Mesenchymal stem cell (in vitro differentiated cells and primary cell): ENCODE measurements at regions not wholly inside any gene's neighbourhood (a gene's known extent, or its start where the extent isn't known, plus 50 kb on each side); places are given as distances from the start of the nearest gene placed in this dataset.

Source experiments
- DNase-seq: peaks from one replicate; pipeline ENCODE4 v3.0.0-alpha.2; 2013
- H2AFZ ChIP-seq: one replicate; pipeline ENCODE4 v1.6.1; 2013; ENCODE audit warnings: low read depth, mild to moderate bottlenecking, control low read depth, inconsistent platforms, low read length, moderate library complexity
- H2AK5ac ChIP-seq: 2 replicates; pipeline ENCODE4 v1.6.1; 2013; ENCODE audit warnings: low read length, moderate library complexity, mild to moderate bottlenecking, inconsistent platforms; ENCODE audit not compliant: severe bottlenecking
- H2BK120ac ChIP-seq: one replicate; pipeline ENCODE4 v1.6.1; 2013; ENCODE audit warnings: low read depth, mild to moderate bottlenecking, inconsistent platforms, low read length, moderate library complexity
- H2BK12ac ChIP-seq, 2 experiments: one replicate each; pipeline ENCODE4 v1.6.1; 2013; ENCODE audit warnings: inconsistent platforms in 2 of 2, low read length in 2 of 2, mild to moderate bottlenecking in 2 of 2, moderate library complexity in 2 of 2, control low read depth in 1 of 2
- H2BK15ac ChIP-seq: one replicate; pipeline ENCODE4 v1.6.1; 2013; ENCODE audit warnings: mild to moderate bottlenecking, low read depth, inconsistent platforms; ENCODE audit not compliant: poor library complexity, severe bottlenecking
- H2BK5ac ChIP-seq: 2 replicates; pipeline ENCODE4 v1.6.1; 2013; ENCODE audit warnings: low read depth, mild to moderate bottlenecking, low read length, control low read depth, inconsistent platforms; ENCODE audit not compliant: poor library complexity, severe bottlenecking
- H3K14ac ChIP-seq, 2 experiments: one replicate each; pipeline ENCODE4 v1.6.1; 2013; ENCODE audit warnings: inconsistent platforms in 2 of 2, low read length in 2 of 2, control low read depth in 1 of 2, mild to moderate bottlenecking in 1 of 2, moderate library complexity in 1 of 2
- H3K18ac ChIP-seq, 2 experiments: one replicate each; pipeline ENCODE4 v1.6.1; 2013; ENCODE audit warnings: inconsistent platforms in 2 of 2, low read length in 2 of 2, control low read depth in 1 of 2, low read depth in 1 of 2, mild to moderate bottlenecking in 1 of 2
- H3K23ac ChIP-seq, 2 experiments: one replicate each; pipeline ENCODE4 v1.6.1; 2013; ENCODE audit warnings: inconsistent platforms in 2 of 2, low read length in 2 of 2, mild to moderate bottlenecking in 2 of 2, moderate library complexity in 2 of 2, control low read depth in 1 of 2
- H3K27ac ChIP-seq: 2 replicates; pipeline ENCODE4 v1.5.1; 2013; ENCODE audit warnings: mild to moderate bottlenecking, moderate library complexity, low read length, control low read depth, inconsistent platforms; ENCODE audit not compliant: poor library complexity, severe bottlenecking
- H3K27me3 ChIP-seq, 2 experiments: 2 replicates each; pipeline versions ENCODE4 v1.6.1 to v1.7.0; 2013; ENCODE audit warnings: low read length in 2 of 2, mild to moderate bottlenecking in 2 of 2, moderate library complexity in 2 of 2, control low read depth in 1 of 2, inconsistent platforms in 1 of 2; ENCODE audit not compliant: control insufficient read depth in 1 of 2, insufficient read depth in 1 of 2
- H3K36me3 ChIP-seq, 2 experiments: 2 replicates each; pipeline versions ENCODE4 v1.6.1 to v1.7.0; 2013; ENCODE audit warnings: low read length in 2 of 2, control low read depth in 1 of 2, inconsistent platforms in 1 of 2, low read depth in 1 of 2, mild to moderate bottlenecking in 1 of 2; ENCODE audit not compliant: insufficient read depth in 2 of 2, control insufficient read depth in 1 of 2
- H3K4ac ChIP-seq, 2 experiments: one replicate each; pipeline ENCODE4 v1.6.1; 2013; ENCODE audit warnings: inconsistent platforms in 2 of 2, low read length in 2 of 2, mild to moderate bottlenecking in 2 of 2, moderate library complexity in 2 of 2, control low read depth in 1 of 2, low read depth in 1 of 2
- H3K4me1 ChIP-seq: 2 replicates; pipeline ENCODE4 v1.6.1; 2013; ENCODE audit warnings: low read depth, low read length, control low read depth; ENCODE audit not compliant: control insufficient read depth, insufficient read depth
- H3K4me2 ChIP-seq: 2 replicates; pipeline ENCODE4 v1.6.1; 2013; ENCODE audit warnings: low read length, mild to moderate bottlenecking, inconsistent platforms; ENCODE audit not compliant: poor library complexity, severe bottlenecking
- H3K4me3 ChIP-seq, 2 experiments: 2 replicates each; pipeline versions ENCODE4 v1.5.1 to v1.7.0; 2013; ENCODE audit warnings: low read length in 2 of 2, mild to moderate bottlenecking in 2 of 2, control low read depth in 1 of 2, low read depth in 1 of 2; ENCODE audit not compliant: insufficient read depth in 1 of 2
- H3K79me1 ChIP-seq: replicated peaks from 2 replicates; pipeline ENCODE4 v1.6.1; 2013; ENCODE audit warnings: mild to moderate bottlenecking, control low read depth, low read length, inconsistent platforms; ENCODE audit not compliant: poor library complexity, severe bottlenecking
- H3K9ac ChIP-seq: 2 replicates; pipeline ENCODE4 v1.7.0; 2013; ENCODE audit warnings: mild to moderate bottlenecking, low read length, moderate library complexity
- H3K9me3 ChIP-seq: 2 replicates; pipeline ENCODE4 v1.7.0; 2013; ENCODE audit warnings: mild to moderate bottlenecking, low read length; ENCODE audit not compliant: control insufficient read depth
- H4K8ac ChIP-seq: one replicate; pipeline ENCODE4 v1.6.1; 2013; ENCODE audit warnings: inconsistent platforms, mild to moderate bottlenecking, low read length, moderate library complexity
- H4K91ac ChIP-seq: one replicate; pipeline ENCODE4 v1.6.1; 2013; ENCODE audit warnings: mild to moderate bottlenecking, low read length, inconsistent platforms
- WGBS: methylation state at CpG from one replicate; pipeline ENCODE4 v1.1.7; 2013; ENCODE audit warnings: mixed read lengths; 5-methylcytosine and 5-hydroxymethylcytosine counted together

- no peak for DNase-seq
- Histone ChIP-seq H3K14ac (no peak overlapping the region), H3K23ac (no peak overlapping the region), H2BK15ac (no peak overlapping the region), H3K27ac (no peak overlapping the region), H2AFZ (no peak overlapping the region), H2BK5ac (no peak overlapping the region), H4K8ac (no peak overlapping the region), H3K4ac (no peak overlapping the region), H3K4me2 (no peak overlapping the region), H3K27me3 (no peaks in the 10 kb centered on the region), H2BK120ac (no peak overlapping the region), H3K18ac (no peak overlapping the region), H3K36me3 (no peaks in the 10 kb centered on the region), H3K79me1 (no peaks in the 10 kb centered on the region), H3K4me1 (no peaks in the 10 kb centered on the region), H2AK5ac (no peak overlapping the region), H3K9ac (no peak overlapping the region), H3K4me3 (no peak overlapping the region), H3K9me3 (peaks cover 12% of the 10 kb centered on the region), H4K91ac (no peak overlapping the region), H2BK12ac (no peak overlapping the region)
- 100% methylated on average over 1 of the region's 1 CpG for WGBS
These were observed 794.2 kb downstream of the DHX35 start for GRCh38 chr20:39756369-39756768.

GRCh38 chr20:39752262-39752876, 790.2 kb downstream of the DHX35 start:
- no peak overlapping the region for H2BK15ac ChIP-seq
- 54% methylated on average over 3 of the region's 4 CpGs for WGBS
- H3K79me1 ChIP-seq = no peaks in the 10 kb centered on the region
- no peaks in the 10 kb centered on the region for H3K27me3 ChIP-seq
- H4K8ac ChIP-seq = no peak overlapping the region
- no peak overlapping the region for H2AK5ac ChIP-seq
- no peak overlapping the region for H2AFZ ChIP-seq
- no peak overlapping the region for H3K4ac ChIP-seq
- no peak overlapping the region for H2BK120ac ChIP-seq
- H2BK12ac ChIP-seq = no peak overlapping the region
- no peak overlapping the region for H2BK5ac ChIP-seq
- peaks cover 44% of the 10 kb centered on the region for H3K9me3 ChIP-seq
- no peak overlapping the region for H3K27ac ChIP-seq
- no peak overlapping the region for H3K4me2 ChIP-seq
- H3K14ac ChIP-seq = no peak overlapping the region
- no peak overlapping the region for H3K9ac ChIP-seq
- H3K4me1 ChIP-seq = no peaks in the 10 kb centered on the region
- no peak overlapping the region for H3K4me3 ChIP-seq
- no peaks in the 10 kb centered on the region for H3K36me3 ChIP-seq
- H4K91ac ChIP-seq = no peak overlapping the region
- no peak for DNase-seq
- no peak overlapping the region for H3K18ac ChIP-seq
- no peak overlapping the region for H3K23ac ChIP-seq

GRCh38 chr20:39751557-39752137, 789.5 kb downstream of the DHX35 start:
- Histone ChIP-seq H3K79me1 (no peaks in the 10 kb centered on the region), H4K91ac (no peak overlapping the region)
- WGBS = 89% methylated on average over 3 of the region's 4 CpGs

GRCh38 chr20:39745380-39745779, 783.2 kb downstream of the DHX35 start:
- H3K27me3 ChIP-seq = peaks cover 0 to 7% of the 10 kb centered on the region in 2 experiments
- no peaks in the 10 kb centered on the region for H3K79me1 ChIP-seq
- no peak overlapping the region for H3K23ac ChIP-seq
- no peaks in the 10 kb centered on the region for H3K4me1 ChIP-seq
- H2AFZ ChIP-seq = no peak overlapping the region
- peaks cover 43% of the 10 kb centered on the region for H3K9me3 ChIP-seq
- H3K4ac ChIP-seq = no peak overlapping the region
- H3K4me3 ChIP-seq = no peak overlapping the region
- WGBS = 100% methylated on average over 1 of the region's 1 CpG
- H3K14ac ChIP-seq = no peak overlapping the region
- H2BK5ac ChIP-seq = no peak overlapping the region
- no peak for DNase-seq
- no peaks in the 10 kb centered on the region for H3K36me3 ChIP-seq
- H3K18ac ChIP-seq = no peak overlapping the region
- no peak overlapping the region for H2BK15ac ChIP-seq
- no peak overlapping the region for H3K27ac ChIP-seq
- H4K8ac ChIP-seq = no peak overlapping the region
- no peak overlapping the region for H3K9ac ChIP-seq
- no peak overlapping the region for H3K4me2 ChIP-seq
- H2BK12ac ChIP-seq = no peak overlapping the region
- H2AK5ac ChIP-seq = no peak overlapping the region
- no peak overlapping the region for H2BK120ac ChIP-seq
- H4K91ac ChIP-seq = no peak overlapping the region

More at GRCh38 chr20:39751557-39752137, 789.5 kb downstream of the DHX35 start:
- no peak overlapping the region for H3K9ac ChIP-seq
- no peak overlapping the region for H3K4me3 ChIP-seq
- no peak overlapping the region for H3K27ac ChIP-seq
- H2AK5ac ChIP-seq = no peak overlapping the region
- H2BK15ac ChIP-seq = no peak overlapping the region
- no peak overlapping the region for H2AFZ ChIP-seq
- H2BK12ac ChIP-seq = no peak overlapping the region
- no peak overlapping the region for H3K18ac ChIP-seq
- H4K8ac ChIP-seq = no peak overlapping the region
- H3K23ac ChIP-seq = no peak overlapping the region
- H3K4me2 ChIP-seq = no peak overlapping the region
- no peaks in the 10 kb centered on the region for H3K27me3 ChIP-seq
- no peaks in the 10 kb centered on the region for H3K36me3 ChIP-seq
- no peak overlapping the region for H2BK5ac ChIP-seq
- no peak overlapping the region for H3K4ac ChIP-seq
- no peak overlapping the region for H2BK120ac ChIP-seq
- no peak for DNase-seq
- H3K14ac ChIP-seq = no peak overlapping the region
- H3K4me1 ChIP-seq = no peaks in the 10 kb centered on the region
- H3K9me3 ChIP-seq = peaks cover 51% of the 10 kb centered on the region
